Motor neuron (in vitro differentiated cells): ENCODE measurements at regions not wholly inside any gene's neighbourhood (a gene's known extent, or its start where the extent isn't known, plus 50 kb on each side); places are given as distances from the start of the nearest gene placed in this dataset.
"Not testable (repeated sequence)": the region's sequence is repeated elsewhere in the genome, so short reads cannot be mapped to it uniquely, and the experiment has no call there.

Experiments
- ATAC-seq, 8 experiments: fragments of 200-7000 bp; cut with Tn5 transposase; replicated peaks in 6 of 8; 2 replicates each; pipeline ENCODE4 v1.8.0; 2021; ENCODE audit warnings: mild to moderate bottlenecking in 8 of 8, moderate library complexity in 8 of 8
- H3K27ac ChIP-seq, 2 donors: fragments of 250-450 bp; sonication (Bioruptor Pico); 2 replicates each; pipeline ENCODE4 v1.9.0; 2021; ENCODE audit warnings: antibody characterized with exemption in 2 of 2, mild to moderate bottlenecking in 2 of 2, moderate library complexity in 1 of 2
- H3K4me1 ChIP-seq, 2 donors: fragments of 250-450 bp; sonication (Bioruptor Pico); replicated peaks in 1 of 2; 2 replicates each; pipeline ENCODE4 v1.6.1; 2021; ENCODE audit warnings: antibody characterized with exemption in 2 of 2, mild to moderate bottlenecking in 2 of 2, moderate library complexity in 1 of 2
- H3K4me3 ChIP-seq, 5 donors: fragments of 250-450 bp; sonication (Bioruptor Pico); 2 replicates each; pipeline ENCODE4 v1.9.0; 2021; ENCODE audit warnings: antibody characterized with exemption in 5 of 5, mild to moderate bottlenecking in 5 of 5, moderate library complexity in 4 of 5
- WGBS, 10 experiments: fragments of 450-650 bp; shearing (Covaris generic); methylation state at CpG; one replicate each; pipeline ENCODE4 v1.0.0; 2022; 5-methylcytosine and 5-hydroxymethylcytosine counted together
- in situ Hi-C, 9 experiments: fragments of 400-800 bp; cut with MboI; loops; one replicate each; pipeline ENCODE4 v1.15.0; 2021; ENCODE audit warnings: low sequenced_read_pairs in 9 of 9, low pct_unique_long_range_greater_than_20kb in 2 of 9; ENCODE audit not compliant: unreplicated experiment in 9 of 9

DNA sequence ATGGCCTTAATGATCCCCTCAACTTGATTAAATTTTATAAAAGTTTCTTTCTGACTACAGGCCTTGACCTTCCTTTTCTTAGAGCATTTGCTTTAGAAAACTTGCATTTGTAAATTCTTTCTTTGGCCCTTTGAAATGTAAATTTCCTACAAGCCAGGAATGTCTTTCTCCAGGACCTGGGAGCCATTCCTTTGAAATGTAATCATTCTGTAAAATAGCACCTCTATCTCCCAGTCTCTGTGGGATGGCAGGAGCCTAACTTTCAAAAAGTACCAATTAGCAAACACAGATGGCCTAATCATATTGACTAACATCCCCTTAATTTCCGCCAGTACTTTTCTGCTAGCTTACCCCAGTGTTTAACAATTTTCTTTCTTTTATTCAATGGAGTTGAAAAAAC, 1394.2 kb upstream of the ATXN8OS start:
- Histone ChIP-seq H3K4me1 (peaks cover 0 to 8% of the 10 kb centered on the region in 2 donors), H3K27ac (no peak overlapping the region), H3K4me3 (no peak overlapping the region)
- in situ Hi-C loops: no loop called here
- 20 to 100% (median 78%) methylated on average over 1 of the region's 1 CpG; no CpG with 5 or more reads in 3 of the 10 experiments for WGBS, 10 experiments
- peak in 1 of 8 experiments; percentile 39 for ATAC-seq

DNA sequence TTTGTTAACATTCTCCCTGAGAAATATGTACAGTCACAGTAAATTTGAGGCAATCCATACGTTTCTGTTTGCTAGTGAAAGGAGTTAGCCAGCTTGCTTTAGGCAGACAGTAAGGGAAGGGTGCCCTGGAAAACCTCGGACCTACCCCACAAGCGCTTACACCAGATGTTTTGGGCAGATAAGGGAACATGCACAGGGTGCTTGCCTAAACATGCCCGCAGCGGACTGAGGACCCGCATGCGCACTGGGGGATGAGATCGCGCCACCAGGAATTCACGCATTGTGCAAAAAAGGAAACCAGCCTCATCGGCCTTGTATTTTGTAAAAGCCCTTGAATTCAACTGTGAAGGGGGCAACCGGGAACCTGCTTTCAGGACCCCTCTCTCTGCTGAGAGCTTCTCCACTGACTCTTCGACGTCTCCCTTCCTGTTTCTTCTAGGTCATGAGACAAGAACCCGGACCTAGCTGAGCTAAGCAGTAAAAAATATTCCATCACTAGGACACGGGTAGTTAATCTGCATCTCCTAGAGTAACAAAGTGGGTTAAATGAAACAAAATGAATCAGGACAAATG, 1399.2 kb upstream of the ATXN8OS start:
- ATAC-seq: no peak
- H3K27ac ChIP-seq: no peak overlapping the region
- 19 to 95% (median 88%) methylated on average over 2 to 12 of the region's 16 CpGs for WGBS, 10 experiments
- H3K4me3 ChIP-seq: no peak overlapping the region
- in situ Hi-C loops: no loop called here
- peaks cover 0 to 3% of the 10 kb centered on the region in 2 donors for H3K4me1 ChIP-seq

DNA sequence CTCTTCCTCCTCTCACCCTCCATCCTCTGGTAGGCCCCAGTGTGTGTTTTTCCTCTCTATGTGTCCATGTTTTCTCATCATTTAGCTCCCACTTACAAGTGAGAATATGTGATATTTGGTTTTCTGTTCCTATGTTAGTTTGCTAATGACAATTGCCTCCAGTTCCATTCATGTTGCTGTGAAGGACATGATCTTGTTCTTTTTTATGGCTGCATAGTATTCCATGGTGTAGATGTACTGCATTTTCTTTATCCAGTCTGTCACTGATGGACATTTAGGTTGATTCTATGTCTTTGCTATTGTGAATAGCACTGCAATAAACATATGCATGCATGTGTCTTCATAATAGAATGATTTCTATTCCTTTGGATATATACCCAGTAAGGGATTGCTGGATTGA, 1401.6 kb upstream of the ATXN8OS start:
- ATAC-seq, in situ Hi-C loops, H3K4me3 ChIP-seq, H3K27ac ChIP-seq, H3K4me1 ChIP-seq: not testable (repeated sequence)

DNA sequence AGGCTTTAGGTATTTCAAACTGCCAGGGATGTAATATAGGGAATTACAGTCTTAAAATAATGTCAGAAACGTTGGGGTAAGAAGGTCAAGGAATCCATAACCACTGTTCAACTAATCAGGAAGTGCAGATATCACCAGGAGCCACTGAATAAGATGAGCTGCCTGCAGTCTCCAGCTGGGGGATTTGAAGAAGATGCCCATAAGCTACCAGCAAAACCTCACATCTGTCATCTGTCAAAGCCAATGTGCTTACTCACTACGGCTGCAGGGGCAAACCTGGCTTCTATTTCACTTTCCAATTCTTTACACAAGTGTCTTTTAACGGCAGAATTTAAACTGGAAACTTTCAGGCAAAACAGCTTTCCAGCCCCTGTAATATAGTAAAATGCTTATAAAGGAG, 1410.1 kb upstream of the ATXN8OS start:
- in situ Hi-C loops: no loop called here
- Histone ChIP-seq H3K27ac (no peak overlapping the region), H3K4me1 (peaks cover 0 to 22% of the 10 kb centered on the region in 2 donors), H3K4me3 (no peak overlapping the region)
- 0 to 50% (median 25%) methylated on average over 1 to 3 of the region's 3 CpGs; no CpG with 5 or more reads in 3 of the 10 experiments for whole genome bisulfite sequencing, 10 experiments
- peak in 5 of 8 experiments; percentile 59 to 68 (median 65) for ATAC-seq

DNA sequence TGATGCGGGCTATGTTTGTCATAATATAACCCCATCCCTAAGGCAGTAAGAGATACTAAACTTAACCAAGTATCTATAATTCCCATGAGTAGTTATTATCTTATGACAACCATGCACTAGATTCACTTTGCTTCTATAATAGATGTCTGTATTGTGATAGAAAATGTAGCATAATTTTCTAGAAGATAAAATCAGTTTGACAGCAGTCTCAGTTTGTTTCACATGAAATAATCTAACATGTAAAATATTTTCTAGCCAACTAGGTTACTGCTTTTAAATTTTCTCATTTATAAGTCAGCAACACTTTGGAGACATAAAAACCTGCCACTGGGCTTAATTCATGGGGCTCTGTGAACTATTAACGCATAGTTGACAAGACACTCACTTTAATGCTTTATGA, 1410.7 kb upstream of the ATXN8OS start:
- Histone ChIP-seq H3K4me3 (no peak overlapping the region), H3K27ac (no peak overlapping the region), H3K4me1 (peaks cover 0 to 22% of the 10 kb centered on the region in 2 donors)
- WGBS, 10 experiments: 38 to 100% (median 83%) methylated on average over 1 to 2 of the region's 2 CpGs; no CpG with 5 or more reads in 1 of the 10 experiments
- no peak for ATAC-seq
- in situ Hi-C loops: no loop called here

DNA sequence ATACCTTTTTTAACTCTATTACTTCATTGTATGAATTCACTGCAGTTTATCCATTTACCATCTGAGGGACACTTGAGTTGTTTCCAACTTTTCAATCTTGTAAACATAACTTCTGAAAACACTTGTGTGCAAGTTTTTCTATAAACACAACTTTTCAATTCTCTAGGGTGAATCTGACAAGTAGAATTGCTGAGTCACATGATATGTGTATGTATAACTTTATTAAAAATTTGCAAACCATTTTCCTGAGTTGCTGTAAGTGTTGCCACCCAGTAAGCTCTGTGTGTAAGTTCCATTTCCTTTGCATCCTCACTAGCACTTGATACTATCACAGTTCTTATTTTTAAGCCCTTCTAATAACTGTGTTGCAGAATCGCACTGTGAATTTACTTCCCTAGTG, 1415.6 kb upstream of the ATXN8OS start:
- no peak overlapping the region for H3K4me3 ChIP-seq
- in situ Hi-C loops: no loop called here
- H3K27ac ChIP-seq: no peak overlapping the region
- WGBS, 10 experiments: 0 to 100% (median 88%) methylated on average over 1 of the region's 1 CpG; no CpG with 5 or more reads in 3 of the 10 experiments
- ATAC-seq: no peak
- H3K4me1 ChIP-seq: peaks cover 0 to 11% of the 10 kb centered on the region in 2 donors

DNA sequence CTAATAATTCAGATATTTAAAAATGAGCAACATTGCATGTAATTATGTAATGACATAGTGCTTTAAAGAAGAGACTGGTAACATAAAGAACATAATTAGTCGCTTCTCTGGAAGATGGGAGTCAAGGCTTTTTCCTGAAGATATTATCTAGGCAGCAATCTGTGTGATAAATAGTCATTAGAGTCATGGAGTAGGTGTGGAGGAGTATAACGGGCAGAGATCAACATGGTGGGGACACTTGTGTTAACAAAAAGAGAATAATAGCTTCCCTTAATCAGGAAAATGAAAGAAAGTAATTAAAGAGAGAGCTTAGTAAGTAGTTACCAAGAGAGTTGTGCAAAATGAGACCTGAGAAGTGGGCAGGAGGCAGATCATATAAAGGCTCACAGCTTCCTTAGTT, 1417.1 kb upstream of the ATXN8OS start:
- in situ Hi-C loops: no loop called here
- H3K27ac ChIP-seq: no peak overlapping the region
- no peak overlapping the region for H3K4me3 ChIP-seq
- peak in 5 of 8 experiments; percentile 23 to 96 (median 72) for ATAC-seq
- WGBS, 10 experiments: 0 to 87% (median 63%) methylated on average over 1 to 2 of the region's 2 CpGs; no CpG with 5 or more reads in 2 of the 10 experiments
- peaks cover 0 to 3% of the 10 kb centered on the region in 2 donors for H3K4me1 ChIP-seq

DNA sequence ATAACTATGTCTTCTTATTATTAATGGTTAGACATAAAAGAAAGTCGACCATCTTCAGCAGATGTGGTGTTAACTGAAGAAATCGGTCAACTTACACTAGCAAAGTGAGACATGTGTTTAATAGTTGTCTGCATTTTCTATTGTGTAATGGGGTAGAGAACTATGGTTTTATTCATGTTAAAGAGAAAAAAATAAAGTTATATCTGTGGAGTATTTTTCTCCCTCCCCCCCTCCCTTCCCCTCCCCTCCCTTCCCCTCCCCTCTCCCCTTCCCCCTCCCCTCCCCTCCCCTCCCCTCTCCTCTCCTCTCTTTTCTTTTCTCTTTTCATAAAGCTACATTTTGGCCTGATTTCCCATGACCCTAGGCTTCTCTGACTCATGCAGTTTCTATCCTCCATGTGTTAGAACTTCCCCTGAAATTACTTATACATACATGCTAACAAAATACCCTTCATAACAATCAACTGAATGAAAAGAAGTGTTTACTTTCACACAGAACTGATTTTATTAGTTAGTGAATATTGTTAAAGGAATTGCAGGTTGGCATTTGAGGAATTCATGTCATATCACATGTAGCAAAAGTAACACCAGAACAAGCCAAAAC, 1431.0 kb upstream of the ATXN8OS start:
- Histone ChIP-seq H3K4me3 (no peak overlapping the region), H3K4me1 (peaks cover 0 to 10% of the 10 kb centered on the region in 2 donors), H3K27ac (no peak overlapping the region)
- in situ Hi-C loops: no loop called here
- 0 to 100% (median 20%) methylated on average over 1 to 2 of the region's 2 CpGs; no CpG with 5 or more reads in 5 of the 10 experiments for WGBS, 10 experiments
- ATAC-seq: no peak

DNA sequence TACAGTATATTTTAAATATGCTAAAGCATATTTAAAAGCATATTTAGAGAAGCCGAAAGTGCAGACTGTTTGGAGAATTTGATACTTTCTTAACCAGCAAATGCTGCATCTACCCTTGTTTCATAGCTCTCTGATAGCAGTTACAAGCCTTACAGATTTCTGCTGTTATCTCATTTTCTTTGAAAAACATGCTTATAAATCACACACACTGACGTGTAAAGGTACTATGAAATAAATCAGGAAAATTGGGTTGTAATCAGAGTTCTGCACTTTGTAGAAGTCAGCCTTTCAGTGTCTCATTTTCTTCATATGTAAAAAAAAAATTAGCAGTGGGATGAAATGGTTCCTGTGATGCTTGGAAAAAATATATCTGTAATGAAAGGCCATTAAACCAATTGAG, 1432.4 kb upstream of the ATXN8OS start:
- Histone ChIP-seq H3K4me1 (peaks cover 0 to 10% of the 10 kb centered on the region in 2 donors), H3K27ac (peak overlapping the region in 1 of 2 donors; percentile 10), H3K4me3 (no peak overlapping the region)
- WGBS, 10 experiments: 11 to 100% (median 78%) methylated on average over 1 to 2 of the region's 2 CpGs; no CpG with 5 or more reads in 1 of the 10 experiments
- in situ Hi-C loops: no loop called here
- peak in 5 of 8 experiments; percentile 16 to 73 (median 68) for ATAC-seq

DNA sequence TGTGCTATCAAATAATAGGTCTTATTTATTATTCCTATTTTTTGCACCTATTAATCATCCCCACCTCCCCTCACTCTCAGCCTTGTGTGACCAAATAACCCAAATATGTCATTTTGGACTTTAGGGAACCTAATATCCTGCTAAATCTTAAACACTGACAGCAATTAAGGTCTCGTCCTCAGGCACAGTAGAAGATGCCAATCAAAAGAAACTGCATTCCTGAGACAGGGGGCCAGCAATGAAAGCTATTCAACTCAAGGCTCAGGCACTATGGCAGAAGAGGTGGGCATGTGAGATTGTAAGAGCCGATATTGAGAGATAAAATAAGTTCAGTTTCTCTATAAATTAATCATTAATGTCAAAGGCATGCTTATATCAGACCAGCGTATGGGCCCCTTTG, 1437.7 kb upstream of the PCDH9 start:
- 0 to 100% (median 87%) methylated on average over 1 to 3 of the region's 3 CpGs; no CpG with 5 or more reads in 3 of the 10 experiments for WGBS, 10 experiments
- in situ Hi-C loops: no loop called here

DNA sequence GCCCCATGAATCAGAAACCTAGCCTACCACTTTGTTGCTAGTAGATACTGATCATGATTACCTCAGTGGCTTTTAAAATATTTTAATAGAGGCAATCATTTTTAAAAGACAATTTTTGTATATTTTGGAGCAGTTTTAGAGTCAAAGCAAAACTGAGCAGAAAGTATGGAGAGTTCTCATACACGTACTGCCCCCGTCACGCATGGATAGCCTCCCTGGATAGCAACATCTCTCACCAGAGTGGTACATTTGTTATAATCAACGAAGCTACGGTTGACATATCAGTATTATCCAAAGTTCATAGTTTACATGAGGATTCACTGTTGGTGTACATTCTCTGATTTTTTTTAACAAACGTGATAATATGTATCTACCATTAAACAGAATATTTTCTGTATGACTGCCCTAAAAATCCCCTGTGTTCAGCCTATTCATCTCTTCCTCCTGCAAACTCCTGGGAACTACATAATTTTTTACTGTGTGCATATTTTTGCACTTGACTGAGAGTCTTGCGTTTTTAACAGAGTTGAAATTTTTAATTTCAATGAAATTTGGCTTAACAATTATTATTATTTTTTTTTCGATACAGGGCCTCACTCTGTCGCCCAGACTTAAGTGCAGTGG, 1436.8 kb upstream of the PCDH9 start:
- no peak for ATAC-seq
- Histone ChIP-seq H3K27ac (no peak overlapping the region), H3K4me3 (no peak overlapping the region), H3K4me1 (no peaks in the 10 kb centered on the region)
- WGBS, 10 experiments: 0 to 92% (median 74%) methylated on average over 4 to 9 of the region's 9 CpGs
- in situ Hi-C loops: no loop called here

More for the DNA sequence above, 1437.7 kb upstream of the PCDH9 start:
- Histone ChIP-seq H3K27ac (no peak overlapping the region), H3K4me1 (no peaks in the 10 kb centered on the region), H3K4me3 (no peak overlapping the region)
- ATAC-seq: no peak

DNA sequence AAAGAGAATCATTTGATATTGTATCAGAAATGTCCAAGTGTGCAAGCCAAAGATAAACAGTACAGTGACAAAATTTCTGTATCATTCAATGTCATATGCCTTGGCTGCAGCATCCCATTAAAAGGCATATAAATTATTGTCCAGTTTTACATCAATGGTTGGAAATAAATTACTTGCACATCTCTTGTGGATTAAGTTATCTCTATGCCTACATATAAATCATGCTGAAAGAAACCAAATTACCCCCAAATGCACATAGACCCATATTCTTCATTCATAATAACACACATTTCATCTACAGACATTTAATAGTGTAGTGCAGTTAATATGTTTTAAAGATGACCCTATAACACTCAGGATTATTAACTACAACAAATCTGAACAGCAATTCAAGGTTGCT, 1415.7 kb upstream of the PCDH9 start:
- peak in 5 of 8 experiments; percentile 65 to 97 (median 91) for ATAC-seq
- no peak overlapping the region for H3K27ac ChIP-seq
- in situ Hi-C loops: no loop called here
- peaks cover 0 to 16% of the 10 kb centered on the region in 2 donors for H3K4me1 ChIP-seq
- H3K4me3 ChIP-seq: no peak overlapping the region

DNA sequence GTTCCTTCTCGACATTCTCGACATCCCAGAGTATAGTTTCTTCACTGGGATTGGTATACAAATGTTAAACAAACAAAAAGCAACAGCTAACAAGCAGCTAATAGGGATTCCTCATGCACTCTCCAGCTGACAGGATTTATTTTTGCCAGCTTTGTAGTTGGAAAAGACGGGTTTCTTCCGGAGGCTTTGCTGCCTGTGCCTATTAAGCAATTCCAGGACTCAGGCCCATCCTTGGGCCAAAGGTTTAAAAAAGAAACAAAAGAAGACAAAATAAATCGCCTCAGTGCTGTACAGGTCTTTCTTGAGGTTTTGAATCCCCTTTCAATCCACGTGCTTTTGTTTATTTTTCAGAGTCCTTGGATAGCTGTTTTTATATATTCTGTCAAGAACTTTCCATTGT, 1414.5 kb upstream of the PCDH9 start:
- peak in 3 of 8 experiments; percentile 40 to 83 (median 51) for ATAC-seq
- Histone ChIP-seq H3K27ac (no peak overlapping the region), H3K4me1 (peaks cover 0 to 16% of the 10 kb centered on the region in 2 donors), H3K4me3 (no peak overlapping the region)
- WGBS, 10 experiments: 0 to 93% (median 43%) methylated on average over 1 to 6 of the region's 6 CpGs
- in situ Hi-C loops: no loop called here
